ENCODE measurements at regions not wholly inside any gene's neighbourhood (a gene's known extent, or its start where the extent isn't known, plus 50 kb on each side); places are given as distances from the start of the nearest gene placed in this dataset.

- no peak for TF ChIP-seq CTCF (conservative IDR thresholded peaks at IDR 0.05; ENCODE audit: low read depth, low read length)
- no peak for DNase-seq (ENCODE audit: low read depth)
- no peak overlapping the region for H3K4me3 ChIP-seq (ENCODE audit: low read length)
Measured at GRCh38 chr5:103340132-103340531, 81.6 kb downstream of the MACIR start.

GRCh38 chr5:103336941-103337340, 78.4 kb downstream of the MACIR start:
- H3K4me3 ChIP-seq (ENCODE audit: low read length) = no peak overlapping the region
- TF ChIP-seq CTCF (conservative IDR thresholded peaks at IDR 0.05; ENCODE audit: low read depth, low read length) = no peak
- DNase-seq (ENCODE audit: low read depth) = no peak

- H3K4me3 ChIP-seq (ENCODE audit: low read length) = no peak overlapping the region
- no peak for TF ChIP-seq CTCF (conservative IDR thresholded peaks at IDR 0.05; ENCODE audit: low read depth, low read length)
- no peak for DNase-seq (ENCODE audit: low read depth)
Measured at GRCh38 chr5:103333376-103333775, 74.8 kb downstream of the MACIR start.

GRCh38 chr5:103330875-103331274, 72.3 kb downstream of the MACIR start:
- no peak for TF ChIP-seq CTCF (conservative IDR thresholded peaks at IDR 0.05; ENCODE audit: low read depth, low read length)
- no peak for DNase-seq (ENCODE audit: low read depth)
- no peak overlapping the region for H3K4me3 ChIP-seq (ENCODE audit: low read length)

All from retinal pigment epithelial cell (primary cell).